Heart left ventricle (tissue), 16 donors: ENCODE measurements at regions not wholly inside any gene's neighbourhood (a gene's known extent, or its start where the extent isn't known, plus 50 kb on each side); places are given as distances from the start of the nearest gene placed in this dataset.
A peak's percentile ranks its signal among the peaks of the same experiment; 100 is the strongest.

Experiments
- ATAC-seq, 4 donors: fragments of 200-7000 bp; cut with Tn5 transposase; one replicate each; pipeline ENCODE4 v1.9.1; 2020 to 2022; ENCODE audit warnings: moderate library complexity in 4 of 4, mild to moderate bottlenecking in 3 of 4, moderate number of reproducible peaks in 1 of 4
- DNase-seq, 5 donors: peaks; one replicate each; pipeline ENCODE4 v3.0.0-alpha.2; 2020
- H3K27ac ChIP-seq, 12 donors: fragments of 200-600 bp; sonication (generic) in 4 of 12; one replicate each; pipeline versions ENCODE4 v1.5.0 to v1.8.0; 2016 to 2022; ENCODE audit warnings: mild to moderate bottlenecking in 2 of 12
- H3K27me3 ChIP-seq, 9 donors: fragments of 200-600 bp; sonication (generic) in 2 of 9; one replicate each; pipeline versions ENCODE4 v1.5.1 to v1.8.0; 2016 to 2022; ENCODE audit warnings: mild to moderate bottlenecking in 3 of 9
- H3K36me3 ChIP-seq, 9 donors: fragments of 200-600 bp; sonication (generic) in 2 of 9; one replicate each; pipeline versions ENCODE4 v1.5.0 to v1.8.0; 2018 to 2022; ENCODE audit warnings: mild to moderate bottlenecking in 2 of 9
- H3K4me1 ChIP-seq, 12 donors: fragments of 200-600 bp; sonication (generic) in 4 of 12; one replicate each; pipeline versions ENCODE4 v1.5.0 to v1.8.0; 2016 to 2022; ENCODE audit warnings: mild to moderate bottlenecking in 3 of 12
- H3K4me3 ChIP-seq, 12 donors: fragments of 200-600 bp; sonication (generic) in 4 of 12; one replicate each; pipeline versions ENCODE4 v1.5.0 to v1.8.0; 2017 to 2022; ENCODE audit warnings: mild to moderate bottlenecking in 9 of 12, moderate library complexity in 4 of 12
- H3K9me3 ChIP-seq, 12 donors: fragments of 200-600 bp; sonication (generic) in 4 of 12; one replicate each; pipeline versions ENCODE4 v1.5.0 to v1.8.0; 2016 to 2022; ENCODE audit warnings: mild to moderate bottlenecking in 1 of 12
- CTCF ChIP-seq, 12 donors: fragments of 200-600 bp; sonication (generic) in 4 of 12; IDR thresholded peaks; one replicate each; pipeline versions ENCODE4 v1.5.0 to v1.8.0; 2018 to 2022; ENCODE audit warnings: antibody characterized with exemption in 12 of 12, mild to moderate bottlenecking in 5 of 12
- POLR2A ChIP-seq, 2 donors: fragments of 450-650 bp; IDR thresholded peaks; one replicate each; pipeline ENCODE4 v1.6.1; 2017; ENCODE audit warnings: antibody characterized with exemption in 2 of 2, mild to moderate bottlenecking in 2 of 2, moderate library complexity in 2 of 2
- WGBS, 4 donors: extraction: QIAGEN DNeasy Blood & Tissue Kit in 2 of 4; methylation state at CpG; one replicate each; pipeline versions ENCODE4 v1.1.5 to v1.1.7; 2013 to 2018; 5-methylcytosine and 5-hydroxymethylcytosine counted together
- intact Hi-C, 10 donors: fragments of 100-400 bp; cut with DNase I; formaldehyde crosslinking; loops; one replicate each; pipeline versions ENCODE4 v1.11.1 to v1.14.2; 2022
- donor health status: ischemic (EF 13 %, LVEDD 7.1; RV severe dilation, severe dysfunction).
- donor health status: healthy with polysubstance abuse.
- donor health status: DM: no; HTN: yes; CAD: no.
- donor health status: DM: no; HTN: no; CAD: no.
- donor health status: ischemic (EF 25% LVEDD 6.9; RV normal size, moderate dysfunction).
- donor health status: ischemic (EF 25% LVEDD 5.7; RV mildly dilated, moderate dysfunction).
- donor health status: healthy.
- donor health status: DM: yes; HTN: yes; CAD: no.
- donor health status: ischemic (EF 35%, LVEDD 5.7; RV mildly dilated, moderate dysfunction).
- donor health status: nonischemic (EF 11% LVEDD 7.7; RV severe dilation, severe dysfunction).
- donor health status: DM: yes; HTN: yes; CAD: no.
- donor health status: PGD.
- donor health status: ischemic (EF 29% LVEDD 5.4; RV normal size, mild dysfunction).
- donor health status: nonischemic (EF 23%, LVEDD 6.1; RV moderate dilation, normal function).

- no peak for ATAC-seq
- TF ChIP-seq POLR2A (IDR thresholded peaks at IDR 0.05) (no peak), CTCF (IDR thresholded peaks at IDR 0.05) (no peak)
- DNase-seq: no peak
- Histone ChIP-seq H3K27ac (no peak overlapping the region), H3K9me3 (peaks cover 0 to 3% (median 0%) of the 10 kb centered on the region in 12 donors), H3K27me3 (no peaks in the 10 kb centered on the region), H3K36me3 (no peaks in the 10 kb centered on the region), H3K4me1 (peaks cover 0 to 11% (median 7%) of the 10 kb centered on the region in 12 donors), H3K4me3 (no peak overlapping the region)
- WGBS, 4 donors: 89 to 96% (median 92%) methylated on average over 5 of the region's 5 CpGs
- intact Hi-C loops: no loop called here
Observed at GRCh38 chr11:91952056-91952455, 272.6 kb upstream of the FAT3 start.

GRCh38 chr11:91947215-91947820, 277.3 kb upstream of the FAT3 start:
- ATAC-seq: peak in 3 of 4 donors; percentile 55 to 69 (median 65)
- TF ChIP-seq CTCF (IDR thresholded peaks at IDR 0.05): no peak
- TF ChIP-seq POLR2A (IDR thresholded peaks at IDR 0.05): no peak
- Histone ChIP-seq H3K36me3 (no peaks in the 10 kb centered on the region), H3K27ac (no peak overlapping the region), H3K27me3 (no peaks in the 10 kb centered on the region), H3K4me3 (no peak overlapping the region), H3K9me3 (no peaks in the 10 kb centered on the region), H3K4me1 (peaks cover 0 to 24% (median 17%) of the 10 kb centered on the region in 12 donors)
- intact Hi-C loops: loop anchor here in 1 of 10 donors (10.0 kb wide), 1 partner anchor 57 kb away; no protein-coding TSS in a partner anchor
- peak in 3 of 5 donors; percentile 7 to 21 (median 18) for DNase-seq
- 0 to 8% (median 6%) methylated on average over 2 of the region's 2 CpGs for WGBS, 4 donors

- no peak overlapping the region for H3K4me3 ChIP-seq
- ATAC-seq: peak in 2 of 4 donors; percentile 42 to 47
- H3K36me3 ChIP-seq: no peaks in the 10 kb centered on the region
- WGBS, 4 donors: 5 to 12% (median 9%) methylated on average over 1 of the region's 1 CpG
- DNase-seq: no peak
- H3K27ac ChIP-seq: no peak overlapping the region
- H3K9me3 ChIP-seq: no peaks in the 10 kb centered on the region
- intact Hi-C loops: loop anchor here in 1 of 10 donors (10.0 kb wide), 1 partner anchor 58 kb away; no protein-coding TSS in a partner anchor
- peaks cover 0 to 24% (median 17%) of the 10 kb centered on the region in 12 donors for H3K4me1 ChIP-seq
- no peak for TF ChIP-seq POLR2A (IDR thresholded peaks at IDR 0.05)
- no peak for TF ChIP-seq CTCF (IDR thresholded peaks at IDR 0.05)
- H3K27me3 ChIP-seq: no peaks in the 10 kb centered on the region
Observed at GRCh38 chr11:91946397-91946951, 278.1 kb upstream of the FAT3 start.

- H3K27ac ChIP-seq: no peak overlapping the region
- H3K9me3 ChIP-seq: no peaks in the 10 kb centered on the region
- no peaks in the 10 kb centered on the region for H3K36me3 ChIP-seq
- no peak for DNase-seq
- no peak for ATAC-seq
- no peak overlapping the region for H3K4me3 ChIP-seq
- TF ChIP-seq CTCF (IDR thresholded peaks at IDR 0.05) (no peak), POLR2A (IDR thresholded peaks at IDR 0.05) (no peak)
- peaks cover 0 to 7% (median 0%) of the 10 kb centered on the region in 9 donors for H3K27me3 ChIP-seq
- H3K4me1 ChIP-seq: no peaks in the 10 kb centered on the region
- WGBS, 4 donors: 92 to 95% (median 93%) methylated on average over 3 of the region's 3 CpGs
- intact Hi-C loops: no loop called here
Observed at GRCh38 chr11:91935120-91935519, 289.5 kb upstream of the FAT3 start.
